ENCODE measurements at regions not wholly inside any gene's neighbourhood (a gene's known extent, or its start where the extent isn't known, plus 50 kb on each side); places are given as distances from the start of the nearest gene placed in this dataset.

DNA sequence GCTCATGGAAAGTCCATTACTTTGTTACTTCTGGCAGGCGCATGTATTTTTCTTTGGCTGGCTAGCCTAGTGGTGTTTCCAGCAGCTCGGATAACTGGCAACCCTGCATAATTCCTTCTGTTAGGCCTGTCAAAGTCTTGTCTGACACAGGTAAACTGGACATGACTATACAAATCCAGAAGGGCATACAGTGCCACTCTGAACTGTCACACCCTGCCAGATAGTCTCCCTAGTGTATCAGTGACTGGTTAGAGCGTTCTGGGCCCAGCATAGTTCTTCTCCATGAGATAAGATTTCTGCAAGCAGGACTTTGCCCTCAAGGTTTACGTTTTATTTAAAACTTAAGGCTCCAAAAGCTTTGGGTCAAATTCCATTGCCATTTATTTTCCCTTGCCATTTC lies 177.7 kb upstream of the GORAB start:
- no peak overlapping the region for H3K27ac Mint-ChIP-seq
- H3K9me3 Mint-ChIP-seq, result no peaks in the 10 kb centered on the region
- no peak for DNase-seq
- no peaks in the 10 kb centered on the region for H3K4me1 Mint-ChIP-seq (ENCODE audit: low read depth)
- H3K4me3 Mint-ChIP-seq, result no peak overlapping the region
- no peak for ATAC-seq (replicated peaks in 1 of 2)
- H3K27me3 Mint-ChIP-seq (ENCODE audit: low read depth), result peaks cover 4% of the 10 kb centered on the region
- H3K36me3 Mint-ChIP-seq (ENCODE audit: insufficient read depth in 2 of 2), result peaks cover 0 to 2% of the 10 kb centered on the region in 2 donors

DNA sequence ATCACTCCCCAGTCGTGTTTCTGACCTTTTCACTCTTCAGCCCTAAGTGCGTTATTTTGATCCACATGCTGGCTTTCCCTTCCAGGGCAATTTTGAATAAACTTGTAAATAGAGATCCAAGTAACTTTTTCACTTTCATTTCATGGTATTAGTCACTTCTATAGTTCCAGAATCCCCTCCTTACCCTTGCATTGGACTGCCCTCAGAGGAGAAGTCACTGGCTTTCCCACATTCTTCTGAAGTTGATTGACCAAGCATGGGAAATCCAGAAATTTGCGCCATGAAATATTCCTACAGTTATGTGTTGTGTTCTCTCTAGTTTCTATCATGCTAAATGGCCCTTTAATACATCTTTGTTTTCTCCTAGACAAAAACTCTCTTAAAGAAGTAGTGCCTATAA lies 177.3 kb upstream of the GORAB start:
- DNase-seq (no peak), ATAC-seq (replicated peaks in 1 of 2) (no peak)
- Mint-ChIP-seq H3K4me1 (ENCODE audit: low read depth) (no peaks in the 10 kb centered on the region), H3K9me3 (no peaks in the 10 kb centered on the region), H3K27me3 (ENCODE audit: low read depth) (peaks cover 4% of the 10 kb centered on the region), H3K4me3 (no peak overlapping the region), H3K27ac (no peak overlapping the region), H3K36me3 (ENCODE audit: insufficient read depth in 2 of 2) (peaks cover 0 to 2% of the 10 kb centered on the region in 2 donors)

DNA sequence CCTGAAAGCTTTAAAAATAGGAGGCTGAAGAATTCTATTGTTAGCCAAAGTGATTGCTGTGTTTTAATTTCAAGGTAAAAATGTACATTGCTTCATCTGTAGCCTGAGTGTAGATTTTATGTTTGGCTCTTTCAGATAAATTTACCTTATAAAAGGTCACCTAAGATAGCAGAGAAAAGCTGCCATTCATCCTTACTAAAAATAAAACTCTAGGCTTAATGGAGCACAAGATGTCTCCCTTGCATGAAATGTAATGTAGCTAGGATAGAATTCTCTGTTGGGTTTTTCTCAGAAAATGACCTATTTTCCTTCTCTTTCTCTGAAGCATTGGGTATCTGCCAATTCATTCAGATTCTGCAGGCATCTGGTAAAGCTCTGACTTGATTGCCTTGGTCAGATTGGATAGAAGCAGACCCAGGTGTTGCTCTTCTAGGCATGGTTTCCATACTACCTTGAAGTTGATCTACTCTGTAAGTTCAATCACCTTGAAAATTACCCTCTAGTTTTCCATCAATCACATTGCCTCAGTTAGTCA lies 176.6 kb upstream of the GORAB start:
- H3K27ac Mint-ChIP-seq, result no peak overlapping the region
- no peak overlapping the region for H3K4me3 Mint-ChIP-seq
- H3K9me3 Mint-ChIP-seq, result peaks cover 2% of the 10 kb centered on the region in 2 donors

DNA sequence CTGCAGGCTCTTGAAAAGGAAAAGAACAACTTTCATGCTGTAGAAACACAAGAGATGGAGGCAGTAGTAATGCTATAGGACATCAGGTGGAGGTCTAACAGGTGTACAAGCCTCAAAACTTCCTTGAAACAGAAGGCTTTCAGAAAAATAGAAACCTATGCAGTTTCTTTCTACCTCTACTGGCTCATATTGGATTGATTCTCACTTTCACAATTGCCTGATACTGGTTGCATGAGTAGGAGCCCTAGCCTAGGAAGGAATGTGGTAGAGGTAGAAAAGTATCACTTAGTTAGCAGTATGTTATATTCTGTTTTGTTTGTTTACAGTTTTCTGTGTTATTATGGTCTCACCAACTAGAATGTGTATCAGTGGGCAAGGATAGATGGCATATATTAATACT lies 175.4 kb upstream of the GORAB start:
- Mint-ChIP-seq H3K4me3 (no peak overlapping the region), H3K36me3 (ENCODE audit: insufficient read depth in 2 of 2) (peaks cover 0 to 2% of the 10 kb centered on the region in 2 donors)

More for the DNA sequence above, 176.6 kb upstream of the GORAB start:
- peaks cover 4% of the 10 kb centered on the region for H3K27me3 Mint-ChIP-seq (ENCODE audit: low read depth)
- ATAC-seq (replicated peaks in 1 of 2) (no peak), DNase-seq (no peak)
- no peaks in the 10 kb centered on the region for H3K4me1 Mint-ChIP-seq (ENCODE audit: low read depth)
- H3K36me3 Mint-ChIP-seq (ENCODE audit: insufficient read depth in 2 of 2), result peaks cover 0 to 2% of the 10 kb centered on the region in 2 donors

DNA sequence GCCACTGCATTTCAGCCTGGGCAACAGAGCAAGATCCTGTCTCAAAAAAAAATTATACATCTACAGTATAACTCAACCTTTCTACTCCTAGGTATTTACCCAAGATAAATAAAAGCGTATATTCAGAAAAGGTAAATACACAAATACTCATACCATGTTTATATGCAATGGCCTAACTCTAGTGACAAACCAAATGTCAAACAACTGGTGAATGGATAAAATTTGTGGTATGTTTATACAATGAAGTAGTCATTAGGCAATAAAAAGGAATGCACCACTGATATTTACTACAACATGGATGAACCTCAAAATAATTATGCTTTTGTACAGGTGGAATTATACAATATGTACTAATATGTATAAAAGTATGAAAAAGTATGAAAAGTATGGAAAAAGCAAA lies 174.2 kb upstream of the GORAB start:
- Mint-ChIP-seq H3K4me1 (ENCODE audit: low read depth) (no peaks in the 10 kb centered on the region), H3K9me3 (peaks cover 2% of the 10 kb centered on the region in 2 donors), H3K27ac (no peak overlapping the region), H3K4me3 (no peak overlapping the region), H3K36me3 (ENCODE audit: insufficient read depth in 2 of 2) (peaks cover 0 to 2% of the 10 kb centered on the region in 2 donors), H3K27me3 (ENCODE audit: low read depth) (no peaks in the 10 kb centered on the region)
- DNase-seq, result no peak
- no peak for ATAC-seq (replicated peaks in 1 of 2)

More for the DNA sequence above, 175.4 kb upstream of the GORAB start:
- Mint-ChIP-seq H3K4me1 (ENCODE audit: low read depth) (no peaks in the 10 kb centered on the region), H3K27me3 (ENCODE audit: low read depth) (no peaks in the 10 kb centered on the region), H3K27ac (no peak overlapping the region), H3K9me3 (peaks cover 2% of the 10 kb centered on the region in 2 donors)
- DNase-seq (no peak), ATAC-seq (replicated peaks in 1 of 2) (no peak)

DNA sequence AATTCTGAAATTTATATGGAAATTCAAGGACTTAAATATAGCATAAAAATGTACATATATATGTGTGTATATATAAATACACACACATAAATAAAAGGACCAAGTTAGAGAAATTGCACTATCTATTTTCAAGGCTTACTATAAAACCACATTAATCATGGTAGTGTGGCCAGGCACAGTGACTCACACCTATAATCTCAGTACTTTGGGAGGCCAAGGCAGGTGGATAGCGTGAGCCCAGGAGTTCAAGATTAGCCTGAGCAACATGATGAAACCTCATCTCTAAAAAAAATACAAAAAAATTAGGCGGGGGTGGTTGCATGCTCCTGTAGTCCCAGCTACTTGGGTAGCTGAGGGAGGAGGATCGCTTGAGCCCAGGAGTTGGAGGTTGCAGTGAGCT lies 171.4 kb upstream of the GORAB start:
- Mint-ChIP-seq H3K4me1 (ENCODE audit: low read depth) (no peaks in the 10 kb centered on the region), H3K36me3 (ENCODE audit: insufficient read depth in 2 of 2) (peaks cover 0 to 2% of the 10 kb centered on the region in 2 donors), H3K27me3 (ENCODE audit: low read depth) (no peaks in the 10 kb centered on the region), H3K9me3 (peaks cover 5 to 6% of the 10 kb centered on the region in 2 donors), H3K4me3 (no peak overlapping the region), H3K27ac (no peak overlapping the region)
- DNase-seq (no peak), ATAC-seq (replicated peaks in 1 of 2) (no peak)

DNA sequence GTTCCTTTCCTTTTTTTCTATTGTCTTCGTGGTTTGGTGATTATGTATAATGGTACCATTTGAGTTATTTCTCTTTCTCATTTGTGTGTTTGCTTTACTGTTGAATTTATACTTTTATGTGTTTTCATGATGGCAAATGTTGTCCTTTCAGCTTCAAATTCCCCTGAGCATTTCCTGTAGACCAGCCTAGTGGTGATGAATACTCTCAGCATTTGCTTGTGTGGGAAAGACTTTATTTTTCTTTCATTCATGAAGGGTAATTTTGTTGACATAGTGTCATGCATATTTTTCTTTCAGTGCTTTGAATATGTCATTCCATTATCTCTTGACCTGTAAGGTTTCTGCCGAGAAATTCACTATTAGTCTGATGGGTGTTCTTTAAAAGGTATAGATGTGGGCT lies 166.6 kb upstream of the GORAB start:
- H3K36me3 Mint-ChIP-seq (ENCODE audit: insufficient read depth in 2 of 2), result no peaks in the 10 kb centered on the region
- ATAC-seq (replicated peaks in 1 of 2) (no peak), DNase-seq (no peak)
- no peak overlapping the region for H3K4me3 Mint-ChIP-seq
- no peaks in the 10 kb centered on the region for H3K27me3 Mint-ChIP-seq (ENCODE audit: low read depth)
- H3K27ac Mint-ChIP-seq, result no peak overlapping the region
- H3K4me1 Mint-ChIP-seq (ENCODE audit: low read depth), result no peaks in the 10 kb centered on the region
- H3K9me3 Mint-ChIP-seq, result peaks cover 4 to 8% of the 10 kb centered on the region in 2 donors

DNA sequence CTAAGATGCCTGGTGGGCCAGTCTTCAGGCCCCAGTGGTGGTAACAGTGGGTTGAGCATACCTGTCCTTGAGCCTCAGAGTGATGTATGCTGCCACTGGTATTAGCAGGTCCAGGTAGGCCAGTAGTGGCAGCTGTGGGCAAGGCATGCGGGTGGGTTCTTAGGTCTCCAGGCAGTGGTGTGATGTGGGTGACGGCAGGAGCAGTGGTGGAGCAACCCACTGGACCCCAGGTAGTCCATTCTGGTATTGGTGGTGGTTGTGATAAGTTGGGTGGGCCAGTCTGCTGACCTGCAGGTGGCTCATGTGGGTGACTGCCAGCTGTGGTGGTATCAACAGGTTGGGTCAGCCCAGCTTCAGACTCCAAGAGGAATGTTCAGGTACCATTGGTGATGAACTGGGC lies 165.0 kb upstream of the GORAB start:
- DNase-seq (no peak), ATAC-seq (replicated peaks in 1 of 2) (no peak)
- H3K4me1 Mint-ChIP-seq (ENCODE audit: low read depth), result no peaks in the 10 kb centered on the region
- H3K27me3 Mint-ChIP-seq (ENCODE audit: low read depth), result no peaks in the 10 kb centered on the region
- no peaks in the 10 kb centered on the region for H3K36me3 Mint-ChIP-seq (ENCODE audit: insufficient read depth in 2 of 2)
- peaks cover 4 to 8% of the 10 kb centered on the region in 2 donors for H3K9me3 Mint-ChIP-seq
- no peak overlapping the region for H3K27ac Mint-ChIP-seq
- no peak overlapping the region for H3K4me3 Mint-ChIP-seq

DNA sequence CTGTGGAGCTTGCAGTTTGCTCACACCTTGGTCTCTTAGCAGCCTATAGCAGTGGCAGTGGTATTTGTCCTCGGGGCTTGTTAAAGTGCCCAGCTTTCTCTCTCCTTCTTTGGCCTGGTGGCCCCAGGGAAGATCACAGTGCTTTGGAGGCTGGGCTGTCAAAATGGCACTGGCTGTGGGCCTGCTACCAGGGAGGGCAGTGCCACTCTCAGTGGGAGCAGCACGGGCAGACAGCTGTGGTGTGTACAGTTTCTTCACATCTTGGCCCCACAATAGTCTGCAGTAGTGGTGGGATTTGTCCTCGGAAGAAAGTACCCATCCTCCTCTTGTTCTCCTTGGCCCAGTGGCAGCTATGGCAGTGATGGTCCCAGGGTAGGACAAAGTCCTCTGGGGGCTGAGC lies 164.4 kb upstream of the GORAB start:
- H3K36me3 Mint-ChIP-seq (ENCODE audit: insufficient read depth in 2 of 2), result no peaks in the 10 kb centered on the region
- H3K4me3 Mint-ChIP-seq, result no peak overlapping the region
- DNase-seq (no peak), ATAC-seq (replicated peaks in 1 of 2) (no peak)
- H3K27me3 Mint-ChIP-seq (ENCODE audit: low read depth), result no peaks in the 10 kb centered on the region
- H3K27ac Mint-ChIP-seq, result no peak overlapping the region
- peaks cover 4 to 8% of the 10 kb centered on the region in 2 donors for H3K9me3 Mint-ChIP-seq
- H3K4me1 Mint-ChIP-seq (ENCODE audit: low read depth), result no peaks in the 10 kb centered on the region

DNA sequence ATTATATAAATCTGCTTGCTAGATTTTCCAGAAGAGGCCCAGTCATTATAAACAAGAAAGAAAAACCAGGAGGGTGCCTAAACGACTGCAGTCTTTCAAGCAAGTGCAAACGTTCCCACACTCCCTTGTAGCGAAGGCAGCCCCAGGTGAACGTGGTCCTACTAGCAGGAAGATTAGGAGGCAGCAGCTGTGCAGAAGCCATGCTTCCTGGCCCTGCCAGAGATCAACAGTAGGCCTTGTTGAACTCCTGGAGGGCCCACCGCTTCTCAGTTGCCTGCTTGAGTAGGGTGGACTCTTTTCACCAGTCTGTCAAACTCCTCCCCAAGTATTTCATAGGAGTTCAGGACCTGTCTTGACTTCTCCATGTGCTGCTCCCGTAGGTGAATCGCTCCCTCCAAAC lies 163.0 kb upstream of the GORAB start:
- no peak overlapping the region for H3K4me3 Mint-ChIP-seq
- H3K36me3 Mint-ChIP-seq (ENCODE audit: insufficient read depth in 2 of 2), result no peaks in the 10 kb centered on the region
- H3K27ac Mint-ChIP-seq, result no peak overlapping the region
- H3K4me1 Mint-ChIP-seq (ENCODE audit: low read depth), result no peaks in the 10 kb centered on the region
- H3K27me3 Mint-ChIP-seq (ENCODE audit: low read depth), result no peaks in the 10 kb centered on the region
- DNase-seq, result no peak
- peaks cover 2 to 8% of the 10 kb centered on the region in 2 donors for H3K9me3 Mint-ChIP-seq
- no peak for ATAC-seq (replicated peaks in 1 of 2)

DNA sequence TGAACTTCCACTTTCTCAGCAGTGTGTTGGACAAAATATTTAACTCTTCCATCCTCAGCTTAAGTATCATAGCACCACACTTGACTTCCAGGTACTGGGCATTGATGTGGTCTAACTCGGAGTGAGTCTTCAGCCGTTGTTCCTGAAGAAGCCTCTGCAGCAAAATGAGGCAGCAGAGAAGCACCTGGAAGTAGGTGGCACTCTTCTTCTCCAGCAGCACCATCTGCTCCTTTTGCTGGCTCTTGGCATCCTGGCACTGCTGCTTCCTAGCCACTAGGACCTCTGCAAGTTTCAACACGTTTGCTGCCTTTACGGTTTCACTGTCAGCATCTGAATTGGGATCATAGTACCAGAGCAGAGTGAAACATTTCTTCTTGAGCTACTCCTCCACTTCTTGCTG lies 162.5 kb upstream of the GORAB start:
- no peaks in the 10 kb centered on the region for H3K27me3 Mint-ChIP-seq (ENCODE audit: low read depth)
- DNase-seq, result no peak
- H3K36me3 Mint-ChIP-seq (ENCODE audit: insufficient read depth in 2 of 2), result no peaks in the 10 kb centered on the region
- H3K4me1 Mint-ChIP-seq (ENCODE audit: low read depth), result no peaks in the 10 kb centered on the region
- no peak for ATAC-seq (replicated peaks in 1 of 2)
- H3K9me3 Mint-ChIP-seq, result peaks cover 2 to 7% of the 10 kb centered on the region in 2 donors
- H3K27ac Mint-ChIP-seq, result no peak overlapping the region
- H3K4me3 Mint-ChIP-seq, result no peak overlapping the region

DNA sequence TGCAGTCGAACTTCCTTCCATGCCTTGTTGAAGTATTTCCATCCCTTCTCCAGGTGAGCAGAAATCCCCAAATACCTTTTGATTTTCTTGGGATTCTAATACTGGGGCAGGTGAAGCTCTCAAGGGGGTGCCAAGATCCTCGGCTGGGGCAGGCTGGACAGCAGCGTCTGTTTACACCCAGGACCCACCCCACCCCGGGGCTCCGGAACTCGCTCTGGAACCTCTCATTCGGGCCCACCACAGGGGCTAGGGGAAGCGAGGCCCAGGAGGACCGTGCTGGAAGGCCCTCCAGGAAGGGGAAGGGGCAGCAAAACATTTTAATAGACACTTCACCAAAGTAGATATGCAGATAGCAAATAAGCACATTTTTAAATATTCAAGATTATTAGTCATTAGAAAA lies 161.9 kb upstream of the GORAB start:
- ATAC-seq (replicated peaks in 1 of 2) (no peak), DNase-seq (no peak)
- H3K9me3 Mint-ChIP-seq, result peaks cover 0 to 7% of the 10 kb centered on the region in 2 donors
- no peaks in the 10 kb centered on the region for H3K4me1 Mint-ChIP-seq (ENCODE audit: low read depth)
- no peaks in the 10 kb centered on the region for H3K27me3 Mint-ChIP-seq (ENCODE audit: low read depth)
- H3K4me3 Mint-ChIP-seq, result no peak overlapping the region
- H3K27ac Mint-ChIP-seq, result no peak overlapping the region
- H3K36me3 Mint-ChIP-seq (ENCODE audit: insufficient read depth in 2 of 2), result no peaks in the 10 kb centered on the region

DNA sequence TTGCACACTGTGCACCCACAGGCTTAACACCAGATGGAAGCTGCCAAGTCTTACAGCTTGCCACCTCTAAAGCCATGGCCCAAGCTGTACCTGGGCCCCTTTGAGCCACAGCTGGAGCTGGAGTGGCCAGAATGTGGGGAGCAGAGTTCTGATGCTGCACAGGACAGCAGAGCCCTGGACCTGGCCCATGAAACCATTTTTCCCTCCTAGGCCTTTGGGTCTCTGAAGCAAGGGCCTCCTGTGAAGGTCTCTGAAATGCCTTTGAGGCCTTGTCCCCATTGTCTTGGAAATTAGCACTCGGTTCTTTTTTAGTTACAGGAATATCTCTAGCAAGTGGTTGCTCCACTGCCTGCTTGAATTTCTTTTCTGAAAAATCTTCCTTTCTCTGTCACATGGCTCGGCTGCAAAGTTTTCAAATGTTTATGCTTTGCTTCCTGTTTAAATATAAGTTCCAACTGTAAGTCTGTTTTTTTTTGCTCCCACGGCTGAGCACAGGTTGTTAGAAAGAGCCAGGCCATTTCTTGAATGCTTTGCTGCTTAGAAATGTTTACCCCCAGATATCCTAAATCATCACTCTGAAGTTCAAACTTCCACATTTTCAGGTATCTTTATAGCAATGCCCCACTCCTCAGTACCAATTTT lies 156.8 kb upstream of the GORAB start:
- ATAC-seq (replicated peaks in 1 of 2), result no peak
- H3K27ac Mint-ChIP-seq, result no peak overlapping the region

DNA sequence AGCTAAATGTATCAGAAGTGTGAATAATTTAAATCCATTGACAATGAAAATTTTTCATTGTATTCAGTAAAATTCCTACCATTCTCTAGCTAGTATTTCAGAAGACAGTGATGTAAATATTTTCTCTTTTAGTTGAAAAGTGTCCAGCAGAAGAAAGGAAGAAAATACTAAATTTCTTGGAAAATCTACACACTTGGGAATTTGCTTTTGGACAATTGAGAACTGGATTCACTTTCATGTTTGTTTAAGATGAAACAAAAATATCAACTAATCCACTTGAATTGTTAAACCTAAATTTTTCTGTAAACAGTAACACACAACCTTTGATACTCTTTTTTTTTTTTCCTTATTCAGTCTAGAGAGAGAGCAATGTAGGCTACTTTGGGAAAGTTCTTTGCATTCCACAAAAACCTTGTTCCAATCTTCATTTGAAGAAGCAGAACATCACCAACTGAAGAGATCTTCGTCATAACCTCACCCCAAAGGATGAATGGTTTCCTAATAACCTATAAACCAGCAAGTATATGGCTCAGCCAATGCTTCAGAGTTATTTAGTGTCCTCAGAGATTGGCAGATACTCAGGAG lies 155.1 kb upstream of the GORAB start:
- H3K4me3 Mint-ChIP-seq, result no peak overlapping the region
- no peak overlapping the region for H3K27ac Mint-ChIP-seq
- H3K27me3 Mint-ChIP-seq (ENCODE audit: low read depth), result no peaks in the 10 kb centered on the region
- ATAC-seq (replicated peaks in 1 of 2) (no peak), DNase-seq (no peak)
- H3K36me3 Mint-ChIP-seq (ENCODE audit: insufficient read depth in 2 of 2), result no peaks in the 10 kb centered on the region
- no peaks in the 10 kb centered on the region for H3K4me1 Mint-ChIP-seq (ENCODE audit: low read depth)
- peaks cover 0 to 2% of the 10 kb centered on the region in 2 donors for H3K9me3 Mint-ChIP-seq

More for the DNA sequence above, 156.8 kb upstream of the GORAB start:
- no peak overlapping the region for H3K4me3 Mint-ChIP-seq
- no peaks in the 10 kb centered on the region for H3K27me3 Mint-ChIP-seq (ENCODE audit: low read depth)
- H3K36me3 Mint-ChIP-seq (ENCODE audit: insufficient read depth in 2 of 2), result no peaks in the 10 kb centered on the region
- H3K9me3 Mint-ChIP-seq, result peaks cover 0 to 2% of the 10 kb centered on the region in 2 donors
- no peak for DNase-seq
- no peaks in the 10 kb centered on the region for H3K4me1 Mint-ChIP-seq (ENCODE audit: low read depth)

All from activated T-cell treated with anti-CD3 and anti-CD28 coated beads, Interleukin-2, amount 50 U/mL, for 72 hours (primary cell).